Suprapubic skin (tissue), 4 donors: ENCODE measurements at regions not wholly inside any gene's neighbourhood (a gene's known extent, or its start where the extent isn't known, plus 50 kb on each side); places are given as distances from the start of the nearest gene placed in this dataset.

ENCODE experiments used
- DNase-seq, 2 donors: peaks; one replicate each; pipeline ENCODE4 v3.0.0-alpha.2; 2019; ENCODE audit warnings: low spot score in 2 of 2
- H3K27ac ChIP-seq: fragments of 200-600 bp; sonication (generic); one replicate; pipeline ENCODE4 v1.5.1; 2019
- H3K27me3 ChIP-seq: fragments of 200-600 bp; sonication (generic); one replicate; pipeline ENCODE4 v1.5.1; 2019
- H3K36me3 ChIP-seq: fragments of 200-600 bp; sonication (generic); one replicate; pipeline ENCODE4 v1.5.1; 2019
- H3K4me1 ChIP-seq: fragments of 200-600 bp; sonication (generic); one replicate; pipeline ENCODE4 v1.5.1; 2019
- H3K4me3 ChIP-seq: fragments of 200-600 bp; sonication (generic); one replicate; pipeline ENCODE4 v1.5.1; 2019; ENCODE audit warnings: mild to moderate bottlenecking
- H3K9me3 ChIP-seq: fragments of 200-600 bp; sonication (generic); one replicate; pipeline ENCODE4 v1.5.1; 2019
- EP300 ChIP-seq: sonication (generic); formaldehyde crosslinking; IDR thresholded peaks from one replicate; pipeline ENCODE4 v1.6.1; 2017; ENCODE audit warnings: antibody characterized with exemption
- POLR2A ChIP-seq, 2 donors: fragments of 450-650 bp; IDR thresholded peaks; one replicate each; pipeline ENCODE4 v1.6.1; 2017; ENCODE audit warnings: antibody characterized with exemption in 2 of 2, mild to moderate bottlenecking in 2 of 2, moderate library complexity in 2 of 2
- POLR2AphosphoS5 ChIP-seq, 3 donors: sonication (generic); formaldehyde crosslinking; IDR thresholded peaks; one replicate each; pipeline ENCODE4 v1.6.1; 2017; ENCODE audit warnings: antibody characterized with exemption in 3 of 3
- WGBS: methylation state at CpG from one replicate; pipeline ENCODE4 v1.1.5; 2018; 5-methylcytosine and 5-hydroxymethylcytosine counted together
- TF ChIP-seq, protein P1 (sequence below), 2 donors: fragments of 200-600 bp in 1 of 2; fragments of 450-650 bp in 1 of 2; sonication (generic) in 1 of 2; IDR thresholded peaks; one replicate each; pipeline ENCODE4 v1.5.1; 2016 to 2019; ENCODE audit warnings: antibody characterized with exemption in 2 of 2, mild to moderate bottlenecking in 1 of 2, moderate library complexity in 1 of 2

- TF ChIP-seq, protein P1, sequence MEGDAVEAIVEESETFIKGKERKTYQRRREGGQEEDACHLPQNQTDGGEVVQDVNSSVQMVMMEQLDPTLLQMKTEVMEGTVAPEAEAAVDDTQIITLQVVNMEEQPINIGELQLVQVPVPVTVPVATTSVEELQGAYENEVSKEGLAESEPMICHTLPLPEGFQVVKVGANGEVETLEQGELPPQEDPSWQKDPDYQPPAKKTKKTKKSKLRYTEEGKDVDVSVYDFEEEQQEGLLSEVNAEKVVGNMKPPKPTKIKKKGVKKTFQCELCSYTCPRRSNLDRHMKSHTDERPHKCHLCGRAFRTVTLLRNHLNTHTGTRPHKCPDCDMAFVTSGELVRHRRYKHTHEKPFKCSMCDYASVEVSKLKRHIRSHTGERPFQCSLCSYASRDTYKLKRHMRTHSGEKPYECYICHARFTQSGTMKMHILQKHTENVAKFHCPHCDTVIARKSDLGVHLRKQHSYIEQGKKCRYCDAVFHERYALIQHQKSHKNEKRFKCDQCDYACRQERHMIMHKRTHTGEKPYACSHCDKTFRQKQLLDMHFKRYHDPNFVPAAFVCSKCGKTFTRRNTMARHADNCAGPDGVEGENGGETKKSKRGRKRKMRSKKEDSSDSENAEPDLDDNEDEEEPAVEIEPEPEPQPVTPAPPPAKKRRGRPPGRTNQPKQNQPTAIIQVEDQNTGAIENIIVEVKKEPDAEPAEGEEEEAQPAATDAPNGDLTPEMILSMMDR (IDR thresholded peaks at IDR 0.05) = no peak
- TF ChIP-seq POLR2AphosphoS5 (IDR thresholded peaks at IDR 0.05) = no peak
- TF ChIP-seq EP300 = no peak
- no peak for TF ChIP-seq POLR2A (IDR thresholded peaks at IDR 0.05)
- Histone ChIP-seq H3K9me3 (no peaks in the 10 kb centered on the region), H3K27ac (no peak overlapping the region), H3K36me3 (no peaks in the 10 kb centered on the region), H3K27me3 (peaks cover 39% of the 10 kb centered on the region), H3K4me1 (peaks cover 12% of the 10 kb centered on the region), H3K4me3 (no peak overlapping the region)
- no peak for DNase-seq
- WGBS = 70% methylated on average over 9 of the region's 9 CpGs
These were observed 216.8 kb upstream of the RPL38 start for GRCh38 chr17:73986641-73987177.

DNA sequence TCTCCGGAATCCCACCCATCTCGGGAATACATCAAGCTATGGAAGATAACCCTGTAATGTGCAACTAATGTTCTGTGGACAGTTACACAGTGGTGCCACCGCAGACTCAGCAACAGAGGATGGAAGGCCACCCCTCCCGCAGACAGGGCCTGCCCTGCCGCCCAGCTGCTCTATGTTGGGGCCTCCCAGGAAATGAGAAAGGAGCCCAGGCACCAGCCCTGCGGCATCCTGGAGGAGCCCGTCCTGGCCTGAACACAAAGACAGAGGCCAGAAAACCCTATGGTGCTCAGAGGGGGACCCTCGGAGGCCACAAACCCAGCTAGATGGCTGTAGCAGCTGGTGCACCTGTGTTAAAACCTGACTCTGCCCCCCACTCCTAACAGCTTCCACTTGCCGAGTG, 216.1 kb upstream of the RPL38 start:
- H3K9me3 ChIP-seq = no peaks in the 10 kb centered on the region
- no peak overlapping the region for H3K4me3 ChIP-seq
- H3K27me3 ChIP-seq = peaks cover 33% of the 10 kb centered on the region
- H3K4me1 ChIP-seq = peaks cover 12% of the 10 kb centered on the region
- TF ChIP-seq POLR2AphosphoS5 (IDR thresholded peaks at IDR 0.05) = no peak
- no peak for TF ChIP-seq EP300
- no peak for TF ChIP-seq POLR2A (IDR thresholded peaks at IDR 0.05)
- TF ChIP-seq, protein P1 (IDR thresholded peaks at IDR 0.05) = no peak
- 95% methylated on average over 7 of the region's 9 CpGs for WGBS
- H3K36me3 ChIP-seq = no peaks in the 10 kb centered on the region
- no peak for DNase-seq
- no peak overlapping the region for H3K27ac ChIP-seq

- Histone ChIP-seq H3K27ac (no peak overlapping the region), H3K9me3 (no peaks in the 10 kb centered on the region), H3K4me3 (no peak overlapping the region), H3K36me3 (no peaks in the 10 kb centered on the region), H3K27me3 (peaks cover 34% of the 10 kb centered on the region), H3K4me1 (peaks cover 12% of the 10 kb centered on the region)
- no peak for DNase-seq
- TF ChIP-seq, protein P1 (IDR thresholded peaks at IDR 0.05) = no peak
- no peak for TF ChIP-seq POLR2AphosphoS5 (IDR thresholded peaks at IDR 0.05)
- TF ChIP-seq EP300 = no peak
- TF ChIP-seq POLR2A (IDR thresholded peaks at IDR 0.05) = no peak
- WGBS = 65% methylated on average over 15 of the region's 16 CpGs
These were observed 215.5 kb upstream of the RPL38 start for GRCh38 chr17:73987845-73988509.

DNA sequence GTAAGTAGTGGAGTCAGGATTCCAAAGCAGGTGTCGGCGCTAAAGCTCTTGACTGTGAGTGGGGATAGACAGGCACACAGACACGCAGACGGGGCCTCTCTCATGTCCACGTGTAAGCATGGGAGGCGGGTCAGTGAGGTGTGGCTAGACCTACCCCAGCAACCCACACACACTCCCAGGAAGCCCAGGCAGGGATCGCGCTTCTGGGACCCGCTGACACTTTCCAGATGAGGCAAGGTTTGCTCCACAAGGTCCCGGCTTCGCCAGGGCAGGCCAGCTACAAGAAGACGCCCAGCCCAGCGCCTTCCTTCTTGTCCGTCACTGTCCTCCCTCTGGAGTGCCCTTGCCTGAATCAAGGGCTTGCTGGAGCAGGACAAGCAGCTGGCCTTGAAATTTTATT, 213.8 kb upstream of the RPL38 start:
- no peak overlapping the region for H3K4me3 ChIP-seq
- no peaks in the 10 kb centered on the region for H3K9me3 ChIP-seq
- TF ChIP-seq POLR2A (IDR thresholded peaks at IDR 0.05) (no peak), POLR2AphosphoS5 (IDR thresholded peaks at IDR 0.05) (no peak), EP300 (no peak)
- TF ChIP-seq, protein P1 (IDR thresholded peaks at IDR 0.05) = no peak
- H3K27ac ChIP-seq = no peak overlapping the region
- WGBS = 69% methylated on average over 14 of the region's 14 CpGs
- H3K4me1 ChIP-seq = peaks cover 12% of the 10 kb centered on the region
- H3K36me3 ChIP-seq = no peaks in the 10 kb centered on the region
- no peak for DNase-seq
- H3K27me3 ChIP-seq = peaks cover 35% of the 10 kb centered on the region

- no peak for DNase-seq
- no peaks in the 10 kb centered on the region for H3K9me3 ChIP-seq
- no peak overlapping the region for H3K27ac ChIP-seq
- H3K27me3 ChIP-seq = peaks cover 33% of the 10 kb centered on the region
- no peaks in the 10 kb centered on the region for H3K36me3 ChIP-seq
- no peak for TF ChIP-seq POLR2AphosphoS5 (IDR thresholded peaks at IDR 0.05)
- TF ChIP-seq EP300 = no peak
- no peak for TF ChIP-seq POLR2A (IDR thresholded peaks at IDR 0.05)
- TF ChIP-seq, protein P1 (IDR thresholded peaks at IDR 0.05) = no peak
- WGBS = 93% methylated on average over 7 of the region's 7 CpGs
- peaks cover 12% of the 10 kb centered on the region for H3K4me1 ChIP-seq
- H3K4me3 ChIP-seq = no peak overlapping the region
These were observed 213.2 kb upstream of the RPL38 start for GRCh38 chr17:73990290-73990689.
